Ureter (tissue), 1 donor: ENCODE measurements at regions not wholly inside any gene's neighbourhood (a gene's known extent, or its start where the extent isn't known, plus 50 kb on each side); places are given as distances from the start of the nearest gene placed in this dataset.
"Not testable (repeated sequence)": the region's sequence is repeated elsewhere in the genome, so short reads cannot be mapped to it uniquely, and the experiment has no call there.

ENCODE experiments used
- DNase-seq: peaks from one replicate; pipeline ENCODE4 v3.0.0-alpha.2; 2020; ENCODE audit warnings: low spot score
- donor health status: DM: yes; HTN: yes; CAD: no.

DNA sequence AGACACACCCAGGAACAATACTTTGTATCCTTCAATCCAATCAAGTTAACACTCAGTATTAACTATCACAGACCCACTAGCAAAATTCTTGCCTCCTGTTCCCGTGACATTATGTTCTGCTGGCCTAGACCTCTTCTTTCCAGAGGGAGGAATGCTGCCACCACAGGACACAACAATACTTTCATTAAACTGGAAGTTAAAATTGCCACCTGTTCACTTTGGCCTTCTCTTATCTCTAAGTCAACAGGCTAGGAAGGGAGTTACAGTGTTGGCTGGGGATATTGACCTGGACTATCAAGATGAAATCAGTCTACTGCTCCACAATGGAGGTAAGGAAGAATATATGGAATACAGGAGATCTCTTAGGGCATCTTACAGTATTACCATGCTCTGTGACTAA lies 1000.4 kb upstream of the GBE1 start:
- DNase-seq: no peak

DNA sequence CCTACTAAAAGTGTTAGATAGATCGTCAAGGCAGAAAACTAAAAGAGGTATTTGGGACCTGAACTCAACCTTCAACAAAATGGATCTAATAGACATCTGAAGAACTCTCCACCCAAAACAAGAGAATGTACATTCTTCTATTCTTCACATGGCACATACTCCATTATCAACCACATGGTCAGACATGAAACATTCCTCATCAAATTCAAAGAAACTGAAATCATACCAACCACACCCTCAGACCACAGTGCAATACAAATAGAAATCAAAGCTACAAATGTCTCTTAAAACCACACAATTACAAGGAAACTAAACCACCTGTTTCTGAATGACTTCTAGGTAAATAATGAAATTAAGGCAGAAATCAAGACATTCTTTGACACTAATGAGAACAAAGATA lies 984.1 kb upstream of the GBE1 start:
- DNase-seq: no peak

- DNase-seq: no peak
Measured at GRCh38 chr3:82743196-82743595, 981.8 kb upstream of the GBE1 start.

DNA sequence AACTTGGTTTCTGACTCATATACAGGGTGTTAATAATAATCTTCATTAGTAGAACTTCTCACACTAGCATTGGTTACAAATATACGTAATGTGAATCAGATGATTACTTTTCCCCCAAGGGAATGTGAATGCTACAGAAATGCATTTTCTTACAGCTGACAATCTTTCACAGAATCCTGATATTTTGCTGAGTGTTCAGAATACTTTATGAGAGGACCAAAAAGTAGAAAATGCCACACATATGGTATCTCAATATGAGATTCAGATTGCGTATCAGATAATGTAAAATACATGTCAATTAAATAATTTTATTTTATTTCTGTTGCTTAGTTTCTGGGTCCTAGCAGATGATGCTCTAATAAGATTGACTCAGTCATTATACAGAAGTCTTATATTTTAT lies 979.9 kb upstream of the GBE1 start:
- DNase-seq: no peak

DNA sequence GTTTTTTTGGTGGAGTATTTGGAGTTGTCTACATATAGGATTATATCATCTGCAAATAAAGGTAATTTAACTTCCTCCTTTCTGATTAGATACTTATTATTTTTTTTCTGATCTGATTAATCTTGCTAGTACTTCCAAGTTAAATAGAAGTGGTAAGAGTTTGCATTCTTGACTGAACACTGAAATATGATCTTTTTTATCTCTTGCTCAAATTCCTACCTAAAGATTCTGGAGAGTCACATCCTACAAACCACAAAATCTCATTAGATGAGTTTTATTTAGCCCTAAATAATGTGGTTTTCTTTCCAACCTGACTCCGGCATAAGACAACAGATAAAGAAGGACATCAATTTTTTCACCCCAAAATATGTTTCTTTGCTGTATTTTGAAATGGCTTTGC lies 977.9 kb upstream of the GBE1 start:
- DNase-seq: no peak

GRCh38 chr3:82736696-82737277 lies 975.3 kb upstream of the GBE1 start:
- DNase-seq: no peak

- DNase-seq: no peak
Measured at GRCh38 chr3:82715091-82715856, 953.8 kb upstream of the GBE1 start.

- DNase-seq: no peak
Measured at GRCh38 chr3:82707035-82707434, 945.6 kb upstream of the GBE1 start.

DNA sequence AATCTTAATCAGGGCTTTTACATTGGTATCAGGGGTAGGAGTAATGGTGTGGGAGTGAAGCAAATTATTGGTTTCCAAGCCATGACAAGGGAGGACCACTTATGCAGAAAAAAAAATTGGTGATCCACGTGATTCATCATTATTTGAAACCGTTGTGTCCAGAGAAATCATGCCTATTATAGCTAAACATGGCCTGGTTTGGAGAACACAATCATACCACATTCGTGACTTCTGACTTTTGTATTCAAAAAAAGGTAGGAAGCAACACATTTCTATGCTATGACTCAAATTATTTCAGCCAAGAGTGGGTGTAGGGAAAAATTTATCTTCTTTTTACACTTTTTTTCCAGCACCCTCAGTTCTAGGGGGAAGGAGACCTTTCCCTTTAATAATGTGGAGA lies 924.3 kb upstream of the GBE1 start:
- no peak for DNase-seq

GRCh38 chr3:82676356-82677026 lies 915.0 kb upstream of the GBE1 start:
- no peak for DNase-seq

GRCh38 chr3:82672966-82673365 lies 911.5 kb upstream of the GBE1 start:
- DNase-seq: no peak

DNA sequence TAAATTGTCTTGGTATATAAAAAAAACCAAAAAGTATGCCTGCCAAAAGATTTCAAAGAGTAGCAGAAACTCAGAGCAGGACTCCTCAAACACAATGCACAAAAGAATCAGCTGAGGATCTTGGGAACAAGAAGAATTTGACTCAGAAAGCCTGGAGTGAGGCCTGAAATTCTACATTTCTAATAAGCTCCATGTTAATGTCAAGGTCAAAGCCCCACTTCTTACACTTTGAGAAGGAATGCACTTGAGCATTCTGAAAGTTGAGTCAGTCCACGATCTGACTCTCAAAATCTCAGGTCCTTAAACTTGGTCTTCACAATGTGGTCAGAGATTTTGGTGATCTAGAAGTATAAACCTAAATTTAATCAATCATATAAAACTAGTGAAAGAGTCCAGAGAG lies 910.0 kb upstream of the GBE1 start:
- DNase-seq: no peak

- DNase-seq: no peak
Measured at GRCh38 chr3:82654708-82655107, 893.3 kb upstream of the GBE1 start.

GRCh38 chr3:82643948-82644347 lies 882.5 kb upstream of the GBE1 start:
- no peak for DNase-seq

DNA sequence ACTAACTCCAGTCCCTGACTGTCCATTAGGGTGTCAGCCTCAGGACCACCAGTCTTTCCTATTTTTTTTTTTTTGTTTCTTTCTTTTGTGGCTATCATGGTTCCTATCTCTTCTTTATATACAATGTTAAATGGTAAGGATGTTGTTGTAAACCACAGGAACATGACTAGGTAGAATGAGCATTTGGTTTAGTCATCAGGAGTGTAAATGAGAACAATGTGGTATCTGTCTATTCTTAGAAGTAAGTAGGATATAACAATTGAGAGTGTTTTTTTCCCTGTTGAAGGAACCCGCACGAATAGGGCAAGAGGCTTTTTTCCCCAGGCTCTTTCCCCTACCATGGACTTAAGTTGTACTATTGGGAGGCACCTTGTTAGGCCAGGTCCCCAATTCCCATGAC lies 880.3 kb upstream of the GBE1 start:
- DNase-seq: no peak

GRCh38 chr3:82640254-82640653 lies 878.8 kb upstream of the GBE1 start:
- DNase-seq: no peak

DNA sequence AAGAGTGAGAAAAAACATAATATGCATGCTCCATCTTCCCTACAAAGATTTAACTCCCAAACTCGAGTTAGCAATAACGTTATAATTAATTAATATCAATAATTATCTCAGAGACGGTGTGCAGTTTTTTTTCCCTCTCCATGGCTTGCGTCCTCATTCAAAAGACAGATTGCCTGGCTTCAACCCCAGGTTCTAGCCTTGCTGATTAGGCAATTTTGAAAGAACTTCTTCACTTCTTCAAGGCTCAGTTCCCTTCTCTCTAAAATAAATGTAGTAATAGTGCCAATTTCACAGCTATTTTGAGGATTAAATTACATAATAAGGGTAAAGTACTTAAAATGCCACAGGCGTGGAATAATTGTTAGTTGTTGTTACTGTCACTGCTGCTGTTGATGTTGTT lies 876.1 kb upstream of the GBE1 start:
- no peak for DNase-seq

- no peak for DNase-seq
Measured at GRCh38 chr3:82636177-82636576, 874.7 kb upstream of the GBE1 start.

GRCh38 chr3:82633319-82633718 lies 871.9 kb upstream of the GBE1 start:
- no peak for DNase-seq

DNA sequence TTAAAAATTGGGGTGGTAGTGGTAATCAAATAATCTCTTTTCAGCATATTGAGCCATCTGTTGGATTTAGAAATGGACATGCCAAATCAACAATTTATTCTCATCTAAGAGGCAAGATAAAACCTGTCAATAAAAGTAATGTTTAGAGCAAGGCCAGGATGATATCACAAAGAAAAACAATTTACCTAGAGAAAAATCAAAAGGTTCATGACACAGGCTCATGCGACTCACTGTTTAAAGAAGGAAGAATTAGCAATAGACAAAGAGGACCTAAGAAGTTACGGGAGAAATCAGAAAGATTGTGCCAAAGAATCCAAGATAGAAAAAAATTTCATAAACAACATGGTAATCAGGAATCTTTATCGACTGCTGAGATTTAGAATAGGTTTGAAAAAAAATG lies 868.5 kb upstream of the GBE1 start:
- DNase-seq: no peak

DNA sequence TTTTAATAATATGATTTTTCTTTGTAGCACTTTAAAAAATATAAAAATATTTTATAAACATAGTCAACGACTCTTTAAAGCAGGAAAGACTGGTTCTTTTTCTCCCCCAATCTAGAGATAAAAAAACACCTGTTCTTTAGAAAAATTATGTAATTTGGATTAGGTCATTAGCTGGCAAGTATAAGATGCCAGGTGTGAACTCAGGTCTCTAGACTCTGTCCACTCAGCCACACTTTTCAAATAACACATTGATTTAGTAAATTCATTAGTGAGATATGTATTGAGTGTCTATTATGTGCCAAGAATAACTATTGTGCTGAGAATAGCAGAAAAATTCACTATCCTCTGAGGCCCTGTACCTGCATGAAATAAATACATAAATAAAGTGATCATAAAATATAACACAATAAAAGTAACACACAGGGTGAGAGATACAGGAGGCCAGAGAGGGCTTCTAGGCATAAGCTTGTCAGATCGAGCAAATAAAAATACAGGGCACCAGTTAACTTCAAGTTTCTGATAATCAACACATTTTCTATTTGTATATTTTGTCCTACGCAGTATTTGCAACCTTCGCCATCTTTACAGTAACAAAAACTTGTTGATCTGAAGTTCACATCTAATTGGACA lies 867.1 kb upstream of the GBE1 start:
- DNase-seq: no peak

DNA sequence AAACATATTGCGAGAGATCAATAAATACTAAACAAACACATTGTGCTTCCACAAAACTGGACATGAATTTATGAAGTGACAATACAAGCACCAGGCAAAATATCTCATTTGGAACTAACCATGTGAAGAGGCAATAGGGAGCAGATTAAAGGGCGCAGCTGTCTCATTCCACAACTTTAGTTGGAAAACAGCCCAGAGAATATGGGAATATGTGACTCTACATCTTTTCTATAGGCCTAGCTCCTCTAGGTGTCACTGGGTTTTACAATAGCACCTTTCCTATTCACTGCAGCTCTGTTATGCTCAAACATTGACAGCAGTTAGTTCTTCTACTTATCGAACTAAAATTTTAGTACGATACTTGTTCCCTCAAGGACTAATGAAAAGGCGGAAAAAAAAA lies 866.3 kb upstream of the GBE1 start:
- DNase-seq: no peak

- DNase-seq: not testable (repeated sequence)
Measured at GRCh38 chr3:82620744-82621143, 859.3 kb upstream of the GBE1 start.
